Liver (tissue), 3 donors: ENCODE measurements at regions not wholly inside any gene's neighbourhood (a gene's known extent, or its start where the extent isn't known, plus 50 kb on each side); places are given as distances from the start of the nearest gene placed in this dataset.

ENCODE experiments used
- GABPA ChIP-seq, 2 donors: IDR thresholded peaks in 1 of 2; conservative IDR thresholded peaks in 1 of 2; 2 replicates each; pipeline ENCODE4 v1.6.1; 2016; ENCODE audit warnings: antibody characterized with exemption in 2 of 2, mild to moderate bottlenecking in 1 of 2, moderate library complexity in 1 of 2
- JUND ChIP-seq, 2 donors: IDR thresholded peaks; 2 replicates each; pipeline ENCODE4 v1.6.1; 2016; ENCODE audit warnings: antibody characterized with exemption in 2 of 2
- SP1 ChIP-seq: IDR thresholded peaks from 2 replicates; pipeline ENCODE4 v1.6.1; 2018; ENCODE audit warnings: antibody characterized with exemption, mild to moderate bottlenecking
- TAF1 ChIP-seq: conservative IDR thresholded peaks from 2 replicates; pipeline ENCODE4 v1.6.1; 2016; ENCODE audit warnings: antibody characterized with exemption, mild to moderate bottlenecking
- YY1 ChIP-seq: IDR thresholded peaks from 2 replicates; pipeline ENCODE4 v1.6.1; 2016; ENCODE audit warnings: antibody characterized with exemption, mild to moderate bottlenecking
- TF ChIP-seq, protein P1 (sequence below): fragments of 150-350 bp; IDR thresholded peaks from 2 replicates; pipeline ENCODE4 v1.5.1; 2017; ENCODE audit warnings: improper control_type of control experiment, low read depth, low read length; ENCODE audit not compliant: missing input control
- TF ChIP-seq, protein P2 (sequence below): IDR thresholded peaks from 2 replicates; pipeline ENCODE4 v1.6.1; 2016; ENCODE audit warnings: antibody characterized with exemption
- donor health status: healthy.
- donor health status: healthy.

- TF ChIP-seq, protein P1, sequence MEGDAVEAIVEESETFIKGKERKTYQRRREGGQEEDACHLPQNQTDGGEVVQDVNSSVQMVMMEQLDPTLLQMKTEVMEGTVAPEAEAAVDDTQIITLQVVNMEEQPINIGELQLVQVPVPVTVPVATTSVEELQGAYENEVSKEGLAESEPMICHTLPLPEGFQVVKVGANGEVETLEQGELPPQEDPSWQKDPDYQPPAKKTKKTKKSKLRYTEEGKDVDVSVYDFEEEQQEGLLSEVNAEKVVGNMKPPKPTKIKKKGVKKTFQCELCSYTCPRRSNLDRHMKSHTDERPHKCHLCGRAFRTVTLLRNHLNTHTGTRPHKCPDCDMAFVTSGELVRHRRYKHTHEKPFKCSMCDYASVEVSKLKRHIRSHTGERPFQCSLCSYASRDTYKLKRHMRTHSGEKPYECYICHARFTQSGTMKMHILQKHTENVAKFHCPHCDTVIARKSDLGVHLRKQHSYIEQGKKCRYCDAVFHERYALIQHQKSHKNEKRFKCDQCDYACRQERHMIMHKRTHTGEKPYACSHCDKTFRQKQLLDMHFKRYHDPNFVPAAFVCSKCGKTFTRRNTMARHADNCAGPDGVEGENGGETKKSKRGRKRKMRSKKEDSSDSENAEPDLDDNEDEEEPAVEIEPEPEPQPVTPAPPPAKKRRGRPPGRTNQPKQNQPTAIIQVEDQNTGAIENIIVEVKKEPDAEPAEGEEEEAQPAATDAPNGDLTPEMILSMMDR: no peak
- no peak for TF ChIP-seq GABPA (IDR thresholded peaks at IDR 0.05 in 1 of 2, conservative IDR thresholded peaks at IDR 0.05 in 1 of 2)
- no peak for TF ChIP-seq TAF1
- no peak for TF ChIP-seq SP1
- TF ChIP-seq, protein P2, sequence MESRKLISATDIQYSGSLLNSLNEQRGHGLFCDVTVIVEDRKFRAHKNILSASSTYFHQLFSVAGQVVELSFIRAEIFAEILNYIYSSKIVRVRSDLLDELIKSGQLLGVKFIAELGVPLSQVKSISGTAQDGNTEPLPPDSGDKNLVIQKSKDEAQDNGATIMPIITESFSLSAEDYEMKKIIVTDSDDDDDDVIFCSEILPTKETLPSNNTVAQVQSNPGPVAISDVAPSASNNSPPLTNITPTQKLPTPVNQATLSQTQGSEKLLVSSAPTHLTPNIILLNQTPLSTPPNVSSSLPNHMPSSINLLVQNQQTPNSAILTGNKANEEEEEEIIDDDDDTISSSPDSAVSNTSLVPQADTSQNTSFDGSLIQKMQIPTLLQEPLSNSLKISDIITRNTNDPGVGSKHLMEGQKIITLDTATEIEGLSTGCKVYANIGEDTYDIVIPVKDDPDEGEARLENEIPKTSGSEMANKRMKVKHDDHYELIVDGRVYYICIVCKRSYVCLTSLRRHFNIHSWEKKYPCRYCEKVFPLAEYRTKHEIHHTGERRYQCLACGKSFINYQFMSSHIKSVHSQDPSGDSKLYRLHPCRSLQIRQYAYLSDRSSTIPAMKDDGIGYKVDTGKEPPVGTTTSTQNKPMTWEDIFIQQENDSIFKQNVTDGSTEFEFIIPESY: no peak
- no peak for TF ChIP-seq JUND (IDR thresholded peaks at IDR 0.05)
- TF ChIP-seq YY1: no peak
These were observed 114.5 kb downstream of the ANXA5 start for GRCh38 chr4:121582296-121582695.
